Gastrocnemius medialis (tissue), 4 donors: ENCODE measurements at regions not wholly inside any gene's neighbourhood (a gene's known extent, or its start where the extent isn't known, plus 50 kb on each side); places are given as distances from the start of the nearest gene placed in this dataset.

Experiments
- ATAC-seq, 2 donors: fragments of 150-250 bp; one replicate each; pipeline ENCODE4 v1.9.1; 2016
- DNase-seq, 2 donors: peaks; one replicate each; pipeline ENCODE4 v3.0.0-alpha.2; 2019
- H3K27ac ChIP-seq, 4 donors: fragments of 200-600 bp; sonication (generic); 1 replicate in 1 of 4; 2 replicates in 3 of 4; pipeline ENCODE4 v1.5.1; 2016 to 2018; ENCODE audit warnings: mild to moderate bottlenecking in 2 of 4, moderate library complexity in 1 of 4
- H3K27me3 ChIP-seq, 3 donors: fragments of 200-600 bp; sonication (generic) in 2 of 3; 1 replicate in 1 of 3; 2 replicates in 2 of 3; pipeline versions ENCODE4 v1.5.1 to v1.6.0; 2016 to 2019; ENCODE audit warnings: mild to moderate bottlenecking in 1 of 3, moderate library complexity in 1 of 3
- H3K36me3 ChIP-seq, 2 donors: fragments of 200-600 bp; sonication (generic) in 1 of 2; one replicate each; pipeline ENCODE4 v1.5.1; 2017 to 2018
- H3K4me1 ChIP-seq, 2 donors: fragments of 200-600 bp; sonication (generic) in 1 of 2; one replicate each; pipeline ENCODE4 v1.5.1; 2016 to 2017; ENCODE audit warnings: mild to moderate bottlenecking in 2 of 2
- H3K4me3 ChIP-seq, 4 donors: fragments of 200-600 bp; sonication (generic) in 3 of 4; 1 replicate in 1 of 4; 2 replicates in 3 of 4; pipeline ENCODE4 v1.5.1; 2016 to 2019; ENCODE audit warnings: mild to moderate bottlenecking in 2 of 4
- H3K9me3 ChIP-seq, 3 donors: fragments of 200-600 bp; sonication (generic) in 2 of 3; 1 replicate in 1 of 3; 2 replicates in 2 of 3; pipeline ENCODE4 v1.5.1; 2016 to 2019
- CTCF ChIP-seq, 5 experiments: fragments of 450-650 bp in 3 of 5; fragments of 200-600 bp in 2 of 5; sonication (generic) in 2 of 5; IDR thresholded peaks in 4 of 5; conservative IDR thresholded peaks in 1 of 5; 1 replicate in 4 of 5; 2 replicates in 1 of 5; pipeline ENCODE4 v1.5.1; 2016 to 2019; ENCODE audit warnings: antibody characterized with exemption in 5 of 5, mild to moderate bottlenecking in 3 of 5, moderate library complexity in 3 of 5
- POLR2A ChIP-seq, 2 donors: fragments of 450-650 bp; IDR thresholded peaks; one replicate each; pipeline ENCODE4 v1.6.1; 2017; ENCODE audit warnings: antibody characterized with exemption in 2 of 2, mild to moderate bottlenecking in 2 of 2, moderate library complexity in 2 of 2
- in situ Hi-C, 4 donors: fragments of 200-750 bp; cut with MboI; loops; one replicate each; pipeline versions ENCODE4 v1.15.0 to v1.8.0; 2017; ENCODE audit warnings: low sequenced_read_pairs in 4 of 4
- intact Hi-C: fragments of 100-400 bp; cut with DNase I; formaldehyde crosslinking; loops from one replicate; pipeline ENCODE4 v1.15.1; 2023; ENCODE audit warnings: low total_unique reads

GRCh38 chr15:96037584-96037983 lies 292.9 kb upstream of the NR2F2 start:
- in situ Hi-C loops = no loop called here
- Histone ChIP-seq H3K9me3 (no peaks in the 10 kb centered on the region), H3K27me3 (no peaks in the 10 kb centered on the region), H3K4me1 (peaks cover 7 to 14% of the 10 kb centered on the region in 2 donors), H3K4me3 (no peak overlapping the region), H3K27ac (no peak overlapping the region), H3K36me3 (no peaks in the 10 kb centered on the region)
- intact Hi-C loops = no loop called here
- ATAC-seq (no peak), DNase-seq (no peak)
- no peak for TF ChIP-seq CTCF (IDR thresholded peaks at IDR 0.05 in 4 of 5, conservative IDR thresholded peaks at IDR 0.05 in 1 of 5)
- TF ChIP-seq POLR2A (IDR thresholded peaks at IDR 0.05) = no peak

- no peak for TF ChIP-seq CTCF (IDR thresholded peaks at IDR 0.05 in 4 of 5, conservative IDR thresholded peaks at IDR 0.05 in 1 of 5)
- no peak for TF ChIP-seq POLR2A (IDR thresholded peaks at IDR 0.05)
- ATAC-seq = no peak
- no peaks in the 10 kb centered on the region for H3K9me3 ChIP-seq
- peaks cover 7 to 14% of the 10 kb centered on the region in 2 donors for H3K4me1 ChIP-seq
- in situ Hi-C loops (no loop called here), intact Hi-C loops (no loop called here)
- no peaks in the 10 kb centered on the region for H3K36me3 ChIP-seq
- H3K27ac ChIP-seq = no peak overlapping the region
- H3K4me3 ChIP-seq = no peak overlapping the region
- H3K27me3 ChIP-seq = no peaks in the 10 kb centered on the region
- DNase-seq = no peak
Observed at GRCh38 chr15:96038131-96038530, 292.4 kb upstream of the NR2F2 start.

- ATAC-seq (no peak), DNase-seq (no peak)
- Histone ChIP-seq H3K27ac (no peak overlapping the region), H3K4me3 (no peak overlapping the region), H3K4me1 (peaks cover 7 to 14% of the 10 kb centered on the region in 2 donors), H3K27me3 (no peaks in the 10 kb centered on the region), H3K36me3 (no peaks in the 10 kb centered on the region), H3K9me3 (no peaks in the 10 kb centered on the region)
- intact Hi-C loops = no loop called here
- TF ChIP-seq POLR2A (IDR thresholded peaks at IDR 0.05) (no peak), CTCF (IDR thresholded peaks at IDR 0.05 in 4 of 5, conservative IDR thresholded peaks at IDR 0.05 in 1 of 5) (no peak)
- in situ Hi-C loops = no loop called here
Observed at GRCh38 chr15:96038650-96039049, 291.9 kb upstream of the NR2F2 start.

GRCh38 chr15:96041982-96042733 lies 288.3 kb upstream of the NR2F2 start:
- in situ Hi-C loops = no loop called here
- ATAC-seq (no peak), DNase-seq (no peak)
- intact Hi-C loops = no loop called here
- Histone ChIP-seq H3K4me3 (no peak overlapping the region), H3K27ac (no peak overlapping the region), H3K36me3 (no peaks in the 10 kb centered on the region), H3K27me3 (no peaks in the 10 kb centered on the region), H3K9me3 (no peaks in the 10 kb centered on the region), H3K4me1 (peaks cover 0 to 3% of the 10 kb centered on the region in 2 donors)
- TF ChIP-seq POLR2A (IDR thresholded peaks at IDR 0.05) (no peak), CTCF (IDR thresholded peaks at IDR 0.05 in 4 of 5, conservative IDR thresholded peaks at IDR 0.05 in 1 of 5) (no peak)
